Dedifferentiated amniotic fluid mesenchymal stem cell (primary cell): ENCODE measurements at regions not wholly inside any gene's neighbourhood (a gene's known extent, or its start where the extent isn't known, plus 50 kb on each side); places are given as distances from the start of the nearest gene placed in this dataset.
"Not testable (repeated sequence)": the region's sequence is repeated elsewhere in the genome, so short reads cannot be mapped to it uniquely, and the experiment has no call there.

ENCODE experiments used
- DNase-seq: peaks from one replicate; pipeline ENCODE4 v3.0.0-alpha.2; 2016; ENCODE audit errors: extremely low spot score

- no peak for DNase-seq
Observed at GRCh38 chr12:22810036-22810435, 185.1 kb downstream of the ETNK1 start.

GRCh38 chr12:22812531-22812930 lies 187.6 kb downstream of the ETNK1 start:
- no peak for DNase-seq

GRCh38 chr12:22821985-22822384 lies 197.0 kb downstream of the ETNK1 start:
- DNase-seq, result no peak

DNA sequence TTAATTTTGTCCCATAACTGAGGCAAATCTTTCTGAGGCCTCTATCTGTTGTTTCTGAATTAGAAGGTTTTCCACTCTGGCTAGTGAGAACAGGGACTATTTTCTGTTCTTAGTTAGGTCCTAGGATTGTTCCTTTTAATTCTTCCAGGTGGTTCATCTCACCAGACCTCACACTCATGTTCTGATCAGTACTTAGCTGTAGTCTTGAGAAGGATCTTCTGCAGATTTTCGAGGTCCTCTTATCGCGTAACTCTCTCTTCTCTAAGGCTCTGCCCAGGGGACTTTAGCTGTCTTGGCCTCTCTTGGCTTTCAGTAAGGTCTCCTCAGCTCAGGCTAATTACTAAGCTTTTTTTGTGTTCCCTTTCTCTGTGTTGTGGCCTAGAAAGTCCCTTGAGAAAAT lies 201.1 kb downstream of the ETNK1 start:
- DNase-seq, result no peak

DNA sequence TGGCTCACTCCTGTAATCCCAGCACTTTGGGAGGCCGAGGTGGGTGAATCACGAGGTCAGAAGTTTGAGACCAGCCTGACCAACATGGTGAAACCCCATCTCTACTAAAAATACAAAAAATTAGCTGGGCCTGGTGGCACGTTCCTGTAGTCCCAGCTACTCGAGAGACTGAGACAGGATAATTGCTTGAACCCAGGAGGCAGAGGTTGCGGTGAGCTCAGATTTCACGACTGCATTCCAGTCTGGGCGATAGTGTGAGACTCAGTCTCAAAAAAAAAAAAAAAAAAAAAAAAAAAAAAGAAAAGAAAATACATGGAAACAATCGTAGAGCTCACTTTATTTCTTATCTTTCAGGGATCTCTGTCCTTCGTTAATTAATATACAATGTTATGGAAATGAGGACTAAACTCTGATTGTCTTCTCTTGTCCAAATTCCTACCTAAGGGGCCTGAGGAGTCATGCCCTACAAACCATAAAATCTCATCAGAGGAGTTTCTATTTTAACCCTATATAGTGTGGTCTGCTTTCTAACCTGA lies 201.5 kb downstream of the ETNK1 start:
- DNase-seq, result not testable (repeated sequence)

DNA sequence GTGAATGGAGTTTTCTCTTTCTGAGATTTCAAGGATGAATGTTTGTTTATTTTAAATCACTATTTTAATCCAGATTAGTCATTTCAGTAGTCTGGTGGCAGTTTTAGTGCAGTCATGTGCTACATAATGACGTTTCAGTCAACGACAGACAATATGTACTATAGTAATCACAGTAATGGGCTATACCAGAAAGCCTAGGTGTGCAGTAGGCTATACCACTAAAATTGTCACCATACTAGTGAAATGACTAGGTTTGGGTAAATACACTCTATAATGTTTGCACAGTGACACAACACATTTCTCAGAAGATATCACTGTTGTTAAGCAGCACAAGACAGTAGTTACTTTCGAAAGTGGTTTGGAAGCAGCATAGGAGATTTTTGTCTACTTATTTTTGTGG lies 203.1 kb downstream of the ETNK1 start:
- DNase-seq, result no peak

DNA sequence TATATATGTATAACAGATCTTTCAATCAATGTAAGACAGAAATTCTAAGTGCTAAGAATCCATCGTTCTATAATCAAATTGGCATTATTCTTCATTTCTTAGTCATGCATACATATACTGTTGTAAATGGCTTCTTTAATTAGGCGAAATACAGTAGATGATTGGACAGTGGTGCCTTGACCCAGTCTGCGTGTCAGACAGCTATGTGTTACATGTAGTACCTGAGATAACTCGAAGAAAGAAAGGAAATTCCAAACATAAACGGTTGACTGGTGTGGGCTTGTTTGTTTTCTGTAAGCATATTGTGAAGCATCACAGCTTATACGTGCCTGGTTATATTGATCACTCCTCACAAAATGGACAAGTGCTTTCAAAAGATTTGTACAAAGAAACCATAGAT lies 210.5 kb downstream of the ETNK1 start:
- no peak for DNase-seq

GRCh38 chr12:22850185-22850584 lies 225.2 kb downstream of the ETNK1 start:
- no peak for DNase-seq

DNA sequence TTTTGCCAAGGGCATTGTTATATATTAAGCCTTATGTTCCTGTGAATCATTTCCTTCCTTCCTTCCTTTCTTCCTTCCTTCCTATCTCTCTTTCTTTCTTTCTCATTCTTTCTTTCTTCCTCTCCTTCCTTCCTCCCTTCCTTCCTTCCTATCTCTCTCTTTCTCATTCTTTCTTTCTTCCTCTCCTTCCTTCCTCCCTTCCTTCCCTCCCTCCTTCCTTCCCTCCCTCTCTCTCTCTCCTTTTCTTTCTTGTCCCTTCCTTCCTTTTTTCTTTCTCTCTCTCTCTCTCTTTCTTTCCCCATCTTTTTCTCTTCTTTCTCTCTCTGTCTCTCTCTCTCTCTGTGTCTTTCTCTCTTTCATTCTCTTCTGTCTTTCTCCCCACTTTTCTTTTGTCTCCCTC lies 226.6 kb downstream of the ETNK1 start:
- no peak for DNase-seq

DNA sequence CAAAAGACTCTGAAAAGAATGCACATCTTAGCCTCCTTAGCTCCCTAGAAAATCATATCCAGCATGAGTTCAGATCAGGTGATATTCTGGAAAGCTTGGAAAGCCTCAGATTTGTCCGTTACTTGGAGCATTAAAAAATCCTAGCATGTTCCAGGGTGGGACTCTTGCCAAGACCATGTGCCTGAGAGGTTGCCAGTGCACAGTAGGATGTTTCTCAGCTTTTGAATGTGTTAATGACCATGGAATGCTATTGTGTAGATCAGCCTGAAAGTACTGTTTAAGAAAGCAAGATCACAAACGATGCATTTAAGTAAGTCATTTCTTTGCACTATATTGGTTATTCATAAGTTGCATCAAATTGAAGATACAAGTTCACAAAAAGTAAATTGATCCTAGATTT lies 230.5 kb downstream of the ETNK1 start:
- DNase-seq, result no peak

DNA sequence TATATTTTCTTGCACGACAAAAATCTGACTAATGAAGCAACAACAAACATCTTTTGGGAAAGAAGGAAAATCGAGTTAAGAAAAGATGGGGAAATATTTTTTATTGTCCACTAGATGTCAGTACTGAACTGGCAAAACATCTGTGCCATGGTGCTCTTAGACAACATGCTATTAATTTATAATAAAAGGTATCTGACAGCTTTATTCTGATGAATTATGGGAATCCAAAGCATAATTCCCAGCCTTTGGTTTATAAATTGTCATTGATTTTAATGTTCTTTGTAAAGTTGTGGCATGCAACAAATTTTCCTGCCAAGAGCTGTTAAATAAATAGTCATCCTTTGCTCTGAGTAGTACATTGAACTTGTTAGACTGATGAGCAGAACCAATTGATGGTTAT lies 231.2 kb downstream of the ETNK1 start:
- DNase-seq, result peak; percentile 20

DNA sequence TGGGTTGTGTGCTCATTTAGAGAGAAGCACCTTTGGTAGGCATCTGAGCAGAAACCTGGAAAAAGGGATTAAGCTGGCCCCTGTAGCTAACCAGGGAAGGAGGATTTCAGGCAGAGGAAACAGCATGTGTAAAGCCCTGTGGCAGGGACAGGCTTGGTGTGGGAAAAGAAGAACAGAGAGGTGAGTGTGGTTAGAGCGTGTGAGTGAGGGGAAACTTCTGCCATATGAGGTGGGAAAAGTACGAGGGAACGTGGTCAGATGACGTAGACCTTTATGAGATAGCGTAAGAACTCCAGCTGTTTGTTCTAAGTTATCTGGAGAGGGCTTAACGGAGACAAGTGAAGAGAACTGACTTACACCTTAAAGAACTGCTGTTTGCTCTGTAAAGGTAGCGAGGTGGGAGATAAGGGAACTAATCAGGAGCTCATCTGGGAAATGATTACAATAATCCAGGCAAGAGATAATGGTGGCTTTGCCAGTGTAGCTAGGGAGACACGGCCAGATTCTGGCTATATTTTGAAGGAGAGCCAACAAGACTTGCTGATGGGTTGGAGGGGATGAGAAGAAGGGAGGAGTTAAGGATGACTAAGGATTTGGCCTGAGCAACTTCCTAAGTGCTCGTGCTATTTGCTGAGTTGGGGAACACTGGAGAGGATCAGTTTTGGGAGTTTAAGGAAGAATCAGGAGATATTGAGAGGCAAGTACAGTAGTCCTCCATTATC lies 234.0 kb downstream of the ETNK1 start:
- no peak for DNase-seq

DNA sequence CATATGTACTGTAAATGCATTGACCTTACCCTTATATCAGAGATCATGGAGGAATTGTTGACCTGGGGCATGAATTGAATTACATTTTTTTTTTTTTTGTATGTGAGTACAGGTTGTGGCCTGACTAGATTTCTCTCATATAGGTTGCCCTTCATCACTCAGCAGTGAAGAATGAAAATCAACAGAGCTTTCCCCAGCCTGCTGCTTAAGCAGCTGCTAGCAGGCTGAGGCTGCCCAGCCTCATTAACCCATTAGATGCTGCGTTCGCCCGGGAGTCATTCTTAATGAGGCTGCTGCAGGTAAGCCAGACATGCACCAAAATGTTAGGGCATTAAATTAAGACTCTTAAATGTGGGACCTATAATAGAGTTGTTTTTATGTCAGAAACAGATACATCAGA lies 236.0 kb downstream of the ETNK1 start:
- no peak for DNase-seq

GRCh38 chr12:22865822-22866221 lies 240.9 kb downstream of the ETNK1 start:
- no peak for DNase-seq

DNA sequence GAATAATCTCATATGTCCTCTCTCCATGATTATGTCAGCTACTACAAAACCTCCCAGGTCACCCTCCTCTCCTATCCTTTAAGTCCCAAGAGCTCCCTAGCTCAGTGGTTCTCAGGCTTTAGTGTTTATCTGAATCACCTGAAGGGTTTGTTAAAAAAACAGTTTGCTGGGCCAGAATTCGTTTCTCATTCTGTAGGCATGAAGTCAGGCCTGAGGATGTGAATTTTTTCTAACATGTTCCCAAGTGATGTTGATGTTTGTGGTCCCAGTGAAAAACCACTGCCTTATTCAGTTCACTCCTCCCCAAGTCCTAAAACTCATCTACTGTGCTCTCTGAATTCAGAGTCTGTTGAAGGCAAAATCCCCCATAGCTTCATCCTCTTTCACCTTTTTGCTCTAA lies 241.4 kb downstream of the ETNK1 start:
- no peak for DNase-seq

- DNase-seq, result no peak
Observed at GRCh38 chr12:22874151-22874550, 249.2 kb downstream of the ETNK1 start.

DNA sequence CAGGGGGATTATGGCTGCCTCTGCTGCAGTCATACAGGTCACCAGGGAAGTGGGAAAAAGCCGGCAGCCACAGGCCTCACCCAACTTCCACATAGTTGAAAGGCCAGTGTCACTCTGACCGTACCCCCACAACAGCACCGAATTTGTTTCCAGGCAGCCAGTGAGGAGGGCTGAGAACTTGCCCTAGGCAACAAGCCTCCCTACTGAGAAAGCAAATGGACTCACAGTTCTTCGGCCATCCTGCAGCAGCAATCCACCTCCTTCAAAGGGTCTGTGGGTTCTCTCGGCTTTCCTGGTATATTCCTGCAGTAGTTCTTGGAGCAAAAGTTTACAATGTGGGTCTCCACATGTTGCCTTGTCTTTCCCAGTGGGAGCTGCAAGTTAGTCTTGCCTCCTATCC lies 251.3 kb downstream of the ETNK1 start:
- DNase-seq, result no peak

DNA sequence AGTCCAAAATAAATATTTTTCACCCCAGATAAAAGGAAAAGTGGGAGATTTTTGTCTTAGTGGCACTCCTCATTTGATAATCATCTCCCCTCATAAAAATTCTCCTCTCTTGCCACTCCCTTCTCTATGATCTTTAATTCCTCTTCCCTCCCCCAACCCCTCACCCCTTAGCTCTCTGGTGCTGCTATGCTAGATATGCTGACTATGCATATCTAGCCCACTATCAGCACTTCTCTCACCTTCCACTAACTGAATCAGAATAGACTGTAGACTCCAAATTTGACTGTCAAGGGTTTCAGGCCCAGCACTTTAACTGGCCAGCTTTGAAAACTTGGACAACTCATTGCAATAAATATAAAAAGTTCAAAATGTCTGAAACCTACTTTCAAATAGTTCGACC lies 254.2 kb downstream of the ETNK1 start:
- DNase-seq, result no peak

- no peak for DNase-seq
Observed at GRCh38 chr12:22880331-22880730, 255.4 kb downstream of the ETNK1 start.

DNA sequence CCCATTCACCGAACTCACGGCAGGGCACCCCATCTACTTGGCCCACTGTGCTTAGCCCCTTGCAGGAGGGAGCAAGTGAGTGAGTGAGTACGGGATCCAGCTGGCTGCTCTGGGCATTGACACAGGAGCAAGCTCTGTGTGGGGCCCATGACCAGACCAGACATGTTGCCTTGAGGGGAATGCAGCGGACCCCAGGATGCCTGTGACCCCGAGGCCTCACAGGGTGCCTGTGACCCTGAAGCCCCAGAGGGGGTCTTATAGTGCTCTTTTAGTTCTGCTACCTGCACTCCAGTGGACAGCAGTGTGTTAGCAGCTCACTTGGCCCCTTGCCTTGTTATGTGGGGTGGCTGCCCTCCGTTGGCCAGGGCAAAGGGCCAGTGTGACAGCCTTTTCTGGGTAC lies 255.8 kb downstream of the ETNK1 start:
- no peak for DNase-seq

DNA sequence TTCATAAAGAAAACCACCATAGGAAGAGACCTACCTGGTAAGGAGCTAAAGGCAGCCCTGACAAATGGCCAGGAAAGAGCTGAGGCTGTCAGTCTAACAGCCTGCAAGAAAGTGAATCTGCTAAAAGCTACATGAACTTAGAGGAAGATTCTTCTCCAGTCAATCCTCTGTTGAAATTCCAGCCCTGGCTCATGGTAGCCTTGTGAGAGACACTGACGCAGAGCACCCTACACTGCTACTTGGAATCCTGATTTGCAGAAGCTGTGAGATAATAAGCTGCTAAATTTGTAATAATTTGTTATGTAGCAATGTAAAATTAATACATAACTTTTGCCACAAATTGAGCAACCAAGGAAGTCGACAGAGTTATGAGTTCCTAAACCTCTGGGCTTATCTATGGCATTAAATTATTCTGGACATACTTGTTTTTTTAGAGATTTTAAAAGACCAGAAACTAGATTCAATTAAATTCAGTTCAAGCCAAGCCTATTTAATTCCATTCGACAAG lies 257.0 kb downstream of the ETNK1 start:
- no peak for DNase-seq

DNA sequence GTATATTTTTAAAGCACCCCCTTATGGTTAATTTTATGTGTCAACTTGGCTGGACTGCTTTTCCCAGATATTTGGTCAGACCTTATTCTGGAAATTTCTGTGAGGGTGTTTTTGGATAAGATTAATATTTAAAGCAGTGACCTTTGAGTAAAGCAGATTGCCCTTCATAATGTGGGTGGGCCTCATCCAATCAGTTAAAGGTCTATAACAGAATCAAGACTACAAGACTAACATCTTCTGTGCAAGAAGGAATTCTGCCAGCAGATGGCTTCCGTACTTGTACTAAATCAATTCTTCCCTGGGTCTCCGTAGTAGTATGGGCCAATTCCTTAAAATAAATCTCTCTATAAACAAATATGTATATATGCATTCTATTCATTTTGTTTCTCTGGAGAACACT lies 257.6 kb downstream of the ETNK1 start:
- DNase-seq, result no peak

DNA sequence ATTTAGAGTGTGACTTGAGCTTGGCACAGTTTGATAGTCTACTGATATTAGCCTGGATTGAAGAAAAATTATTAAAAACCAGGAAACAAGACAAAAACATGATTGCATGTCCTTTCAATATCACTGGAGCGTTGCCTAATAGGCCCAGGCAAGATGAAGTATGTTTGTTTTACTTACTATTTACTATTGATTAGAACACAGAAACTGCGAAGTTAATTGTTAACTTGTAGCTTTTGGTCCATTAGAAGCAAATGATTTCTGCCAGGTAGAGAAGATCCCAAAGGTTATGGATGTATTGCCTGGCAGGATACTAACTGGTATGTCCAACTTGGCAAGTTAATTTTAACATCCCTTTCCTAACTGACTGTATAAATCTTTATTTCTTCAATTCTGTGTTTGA lies 268.9 kb downstream of the ETNK1 start:
- DNase-seq, result no peak

DNA sequence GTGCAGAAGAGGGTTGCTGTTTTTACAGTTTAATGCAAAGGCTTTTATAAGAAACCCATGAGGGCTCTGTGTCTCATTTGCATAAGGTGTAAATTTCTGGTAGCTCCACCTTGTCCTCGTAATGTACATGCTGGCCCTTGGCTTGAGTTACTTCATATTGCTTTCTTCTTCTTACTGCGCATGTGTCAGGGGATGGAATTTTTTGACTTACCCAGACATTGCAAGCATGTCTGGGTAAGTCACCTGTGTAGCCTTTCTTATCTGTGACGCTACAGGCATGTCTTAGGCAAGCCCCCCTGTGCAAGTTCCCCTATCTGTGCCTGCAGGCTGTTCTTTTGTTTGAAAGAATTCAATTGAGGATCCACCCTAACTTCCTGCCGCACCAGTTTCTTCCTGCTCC lies 274.2 kb downstream of the ETNK1 start:
- no peak for DNase-seq
